Stimulated activated CD4-positive, alpha-beta T cell treated with anti-CD3 and anti-CD28 coated beads, Interleukin-15, amount 100 ng/mL, for 1 hour (primary cell): ENCODE measurements at regions not wholly inside any gene's neighbourhood (a gene's known extent, or its start where the extent isn't known, plus 50 kb on each side); places are given as distances from the start of the nearest gene placed in this dataset.
"Not testable (repeated sequence)": the region's sequence is repeated elsewhere in the genome, so short reads cannot be mapped to it uniquely, and the experiment has no call there.

Experiments used
- DNase-seq, 2 donors: peaks; one replicate each; pipeline ENCODE4 v3.0.0-alpha.2; 2020; ENCODE audit warnings: low read depth in 1 of 2, low spot score in 1 of 2

- DNase-seq = no peak
Measured at GRCh38 chr16:79909571-79909970, 309.0 kb upstream of the MAF start.

DNA sequence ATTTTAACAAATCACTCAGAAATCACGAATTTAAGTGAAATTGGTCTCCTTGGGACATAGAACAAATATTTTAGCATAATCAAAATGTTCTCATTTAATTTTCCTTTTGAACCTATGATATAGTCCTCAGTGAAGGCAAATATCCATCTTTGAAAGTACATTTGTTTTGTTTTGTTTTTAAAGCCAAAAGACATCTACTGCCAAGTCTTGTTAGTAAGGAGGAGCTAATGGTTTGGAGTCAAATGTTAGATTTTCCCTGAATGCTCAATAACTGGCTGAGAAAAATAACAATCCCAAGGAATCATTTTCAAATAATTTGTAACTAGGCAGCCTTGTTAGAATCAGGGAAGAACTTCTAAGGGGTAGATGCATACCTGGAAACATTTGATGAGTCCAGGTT is 302.9 kb upstream of the MAF start:
- DNase-seq = no peak

GRCh38 chr16:79902351-79902750 is 301.8 kb upstream of the MAF start:
- DNase-seq = no peak

GRCh38 chr16:79901522-79901921 is 301.0 kb upstream of the MAF start:
- DNase-seq = no peak

DNA sequence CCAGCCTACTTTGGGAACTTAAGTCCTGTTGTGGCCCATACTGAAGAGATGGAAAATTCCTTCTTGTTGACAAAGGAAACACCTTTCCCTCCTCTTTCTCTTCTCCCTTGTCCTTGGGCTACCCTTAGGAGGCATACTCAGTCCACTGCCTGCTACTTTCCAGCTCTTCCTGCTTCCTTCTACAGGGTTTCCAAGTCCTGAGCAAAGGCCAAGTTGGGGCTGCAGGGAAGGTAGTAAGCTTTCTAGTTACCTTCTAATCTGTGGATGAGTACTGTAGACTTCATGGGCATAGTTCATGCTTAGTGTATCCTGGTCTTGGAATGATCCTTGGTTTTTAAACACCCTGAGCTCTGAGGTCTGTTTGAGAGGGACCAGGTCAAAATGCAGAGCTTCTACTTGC is 299.2 kb upstream of the MAF start:
- DNase-seq = no peak

- DNase-seq = no peak
Measured at GRCh38 chr16:79899316-79899715, 298.8 kb upstream of the MAF start.

GRCh38 chr16:79898703-79899102 is 298.2 kb upstream of the MAF start:
- no peak for DNase-seq

GRCh38 chr16:79897453-79898146 is 297.1 kb upstream of the MAF start:
- DNase-seq = no peak

GRCh38 chr16:79897104-79897452 is 296.5 kb upstream of the MAF start:
- DNase-seq = no peak

GRCh38 chr16:79895917-79896203 is 295.3 kb upstream of the MAF start:
- DNase-seq = no peak

GRCh38 chr16:79895053-79895916 is 294.7 kb upstream of the MAF start:
- DNase-seq = no peak

GRCh38 chr16:79893445-79893844 is 292.9 kb upstream of the MAF start:
- DNase-seq = no peak

GRCh38 chr16:79892278-79892677 is 291.7 kb upstream of the MAF start:
- no peak for DNase-seq

DNA sequence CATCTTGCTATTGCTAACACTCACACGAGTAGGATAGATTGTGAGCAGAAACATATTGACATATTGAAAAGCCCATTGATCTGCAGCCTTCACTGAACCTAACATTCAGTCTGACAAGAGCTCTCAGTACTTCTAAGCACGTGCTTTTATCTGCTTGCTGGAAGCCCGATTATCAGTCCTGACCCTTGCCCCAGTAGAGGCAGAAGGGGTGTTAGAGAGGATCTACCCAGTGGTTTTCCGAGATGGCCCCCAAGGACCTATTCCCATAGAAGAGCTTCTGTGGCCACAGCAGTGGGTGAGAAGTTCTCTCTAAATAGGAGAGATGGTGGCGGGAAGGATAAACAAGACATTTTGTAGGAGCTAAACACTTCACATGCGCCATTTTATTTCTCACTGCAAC is 290.9 kb upstream of the MAF start:
- no peak for DNase-seq

DNA sequence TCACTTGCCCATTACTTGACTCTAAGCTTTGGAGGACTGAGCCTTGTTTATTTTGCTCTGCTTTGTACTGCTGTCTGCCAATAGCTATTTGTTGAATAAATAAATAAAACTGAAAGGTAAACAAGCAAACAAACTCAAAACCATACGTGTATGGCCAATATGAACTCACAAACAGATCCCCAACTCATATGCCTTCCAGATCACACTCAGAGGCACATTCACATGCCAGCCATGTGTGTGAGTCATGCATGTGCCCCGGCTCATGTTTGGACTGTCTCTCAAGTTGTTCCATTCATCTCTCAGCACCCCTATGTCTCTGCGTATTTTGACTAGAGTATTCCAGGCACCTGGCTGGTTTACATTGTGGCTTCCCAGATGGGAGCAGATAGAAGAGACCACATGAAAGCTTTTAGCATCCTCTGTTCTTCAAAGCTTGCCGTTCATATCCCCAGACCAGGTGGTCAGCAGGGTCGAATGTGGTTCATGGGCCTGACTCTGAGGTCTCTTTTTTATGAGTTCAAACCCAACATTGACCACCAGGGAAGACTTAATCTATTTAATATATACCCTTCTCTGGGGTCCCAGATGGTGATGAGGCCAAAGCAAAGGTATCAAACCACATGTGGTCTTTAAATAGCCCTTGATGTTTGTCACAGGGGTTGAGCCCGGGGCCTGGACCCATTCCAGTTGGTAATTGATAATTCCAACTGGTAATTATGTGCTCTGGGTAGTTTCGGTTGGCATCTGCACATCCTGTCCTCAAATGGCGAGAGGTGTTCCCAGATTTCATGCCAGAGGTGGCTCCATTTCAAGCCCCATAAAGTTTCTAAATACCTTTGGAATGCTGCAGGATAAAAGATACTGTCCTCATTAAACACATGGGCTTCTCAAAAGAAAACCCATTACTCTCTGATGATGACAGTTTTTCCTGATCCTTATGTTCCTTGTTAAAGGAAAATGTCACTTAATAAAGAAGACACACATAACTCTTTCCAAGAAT is 287.3 kb upstream of the MAF start:
- no peak for DNase-seq

DNA sequence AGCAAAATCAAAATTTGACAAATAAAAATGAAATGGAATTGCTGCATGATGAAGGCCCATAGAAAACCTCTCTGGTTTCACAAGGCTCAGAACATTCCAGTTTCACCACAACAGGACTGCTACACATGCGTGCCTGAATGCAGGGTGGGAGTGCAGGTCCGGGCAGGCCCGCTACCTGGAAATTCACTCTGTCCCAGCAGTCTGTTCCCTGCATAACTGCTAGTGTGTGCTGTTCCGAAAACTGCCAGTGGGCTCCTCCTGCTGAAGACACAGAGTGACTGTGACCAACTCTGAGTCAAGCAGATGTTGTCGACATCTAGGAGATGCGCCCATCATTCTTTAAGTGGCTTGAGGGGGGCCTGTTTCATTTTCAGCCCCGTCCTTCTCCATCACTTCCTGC is 284.8 kb upstream of the MAF start:
- no peak for DNase-seq

DNA sequence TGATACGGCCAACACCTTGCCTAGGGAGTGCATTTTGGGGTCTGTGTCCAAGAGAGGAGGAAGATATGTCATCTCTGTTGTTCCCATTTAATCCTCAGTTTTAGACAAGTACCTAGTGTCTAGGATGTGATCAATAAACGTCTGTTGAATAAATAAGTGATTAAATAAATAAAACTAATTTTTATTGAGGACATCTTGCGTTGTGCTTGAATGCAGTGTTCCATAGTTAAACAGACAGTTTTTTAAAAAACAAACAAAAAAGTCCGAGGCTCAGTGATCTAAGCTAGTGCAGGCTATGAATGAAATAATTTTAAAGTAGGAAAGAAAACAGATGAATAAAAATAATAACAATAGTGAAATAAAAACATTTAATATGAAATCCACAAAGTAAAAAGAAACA is 283.0 kb upstream of the MAF start:
- no peak for DNase-seq

DNA sequence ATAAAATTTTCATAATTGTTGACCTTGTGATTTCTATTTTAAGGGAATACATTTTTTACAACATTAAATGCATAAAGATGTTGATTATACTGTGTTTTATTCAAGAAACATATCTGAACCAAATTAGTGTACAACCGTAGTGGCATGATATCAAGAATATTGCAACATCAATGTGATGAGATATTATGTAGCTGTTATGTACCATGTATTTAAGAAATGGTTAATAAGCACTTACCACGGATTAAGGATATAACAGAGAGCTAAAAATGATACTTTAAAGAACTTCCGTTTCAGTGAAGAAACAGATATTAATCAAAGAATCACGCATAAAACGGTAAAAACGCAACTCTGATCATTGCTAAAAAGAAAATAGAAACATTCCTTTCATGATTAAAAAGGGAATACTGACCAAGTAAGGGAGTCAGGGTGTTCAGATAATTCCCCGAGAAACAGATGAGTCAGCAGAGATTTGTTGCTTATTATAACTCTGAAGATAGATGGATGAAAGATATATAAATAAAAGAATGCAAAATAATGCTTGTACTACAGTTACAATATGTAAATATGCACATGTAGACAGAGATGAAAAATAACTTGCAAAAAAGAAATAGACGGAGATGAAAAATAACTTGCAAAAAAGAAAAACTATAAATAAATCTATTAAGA is 281.9 kb upstream of the MAF start:
- no peak for DNase-seq

DNA sequence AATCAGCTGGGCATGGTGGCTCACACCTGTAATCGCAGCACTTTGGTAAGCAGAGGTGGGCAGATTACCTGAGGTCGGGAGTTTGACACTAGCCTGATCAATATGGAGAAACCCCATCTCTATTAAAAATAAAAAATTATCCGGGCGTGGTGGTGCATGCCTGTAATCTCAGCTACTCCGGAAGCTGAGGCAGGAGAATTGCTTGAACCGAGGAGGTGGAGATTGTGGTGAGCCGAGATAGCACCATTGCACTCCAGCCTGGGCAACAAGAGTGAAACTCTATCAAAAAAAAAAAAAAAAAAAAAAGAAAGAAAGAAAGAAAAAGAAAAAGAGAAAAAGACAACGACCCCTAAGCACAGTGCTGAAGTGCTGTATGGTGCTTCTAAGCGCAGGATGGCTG is 280.6 kb upstream of the MAF start:
- DNase-seq = not testable (repeated sequence)

DNA sequence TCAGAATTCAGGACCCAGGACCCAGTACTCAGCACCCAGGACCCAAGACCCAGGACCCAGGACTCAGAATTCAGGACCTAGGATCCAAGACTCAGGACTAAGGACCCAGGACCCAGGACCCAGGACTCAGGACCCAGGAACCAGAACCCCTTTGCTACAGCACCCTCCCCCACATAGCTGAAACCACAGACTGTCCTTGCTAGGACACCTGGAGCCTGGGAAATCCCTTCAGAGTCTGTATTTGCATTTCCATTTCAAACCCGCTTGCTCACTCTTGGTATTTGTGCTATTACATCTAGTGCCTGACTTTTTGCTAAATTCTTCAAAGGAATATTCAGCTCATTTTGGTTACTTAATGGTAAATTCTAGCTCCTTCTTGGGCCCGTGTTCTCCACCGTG is 275.8 kb upstream of the MAF start:
- DNase-seq = no peak

- no peak for DNase-seq
Measured at GRCh38 chr16:79874391-79874790, 273.9 kb upstream of the MAF start.
